HG03108 (cell line): ENCODE measurements at regions not wholly inside any gene's neighbourhood (a gene's known extent, or its start where the extent isn't known, plus 50 kb on each side); places are given as distances from the start of the nearest gene placed in this dataset.

Source experiments
- ATAC-seq: cut with Tn5 transposase; IDR thresholded peaks from one replicate; pipeline ENCODE4 v1.9.1; 2021; ENCODE audit warnings: moderate library complexity; ENCODE audit not compliant: unreplicated experiment

- ATAC-seq: no peak
Observed at GRCh38 chr2:71277536-71278103, 50.7 kb upstream of the PAIP2B start.

DNA sequence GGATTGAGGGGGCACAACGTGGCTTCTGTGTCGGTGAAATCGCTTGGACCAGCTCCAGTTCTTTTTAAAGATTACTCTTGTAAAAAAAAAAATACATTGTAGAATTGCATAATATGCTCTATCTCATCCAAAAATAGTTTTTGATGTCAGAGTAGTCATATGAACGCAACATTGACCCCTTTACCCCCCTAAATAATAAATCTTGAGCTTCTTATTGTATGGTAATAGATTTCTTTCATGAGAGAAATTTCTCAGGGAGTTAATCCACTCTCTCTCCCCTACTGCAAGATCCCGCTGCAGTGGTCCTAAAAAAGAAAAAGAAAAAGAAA, 50.2 kb upstream of the PAIP2B start:
- no peak for ATAC-seq

- ATAC-seq: peak; percentile 99
Observed at GRCh38 chr2:71276311-71277146, 49.6 kb upstream of the PAIP2B start.
